Endodermal cell (in vitro differentiated cells): ENCODE measurements at regions not wholly inside any gene's neighbourhood (a gene's known extent, or its start where the extent isn't known, plus 50 kb on each side); places are given as distances from the start of the nearest gene placed in this dataset.

ENCODE experiments used
- DNase-seq: peaks from one replicate; pipeline ENCODE4 v3.0.0-alpha.2; 2017
- H3K27ac ChIP-seq: 2 replicates; pipeline ENCODE4 v1.5.1; 2013; ENCODE audit warnings: mild to moderate bottlenecking, low read depth, low read length, moderate library complexity
- H3K27me3 ChIP-seq: 2 replicates; pipeline ENCODE4 v1.6.1; 2013; ENCODE audit warnings: mild to moderate bottlenecking, low read length, moderate library complexity; ENCODE audit not compliant: insufficient read depth, control insufficient read depth, poor library complexity, severe bottlenecking
- H3K36me3 ChIP-seq: 2 replicates; pipeline ENCODE4 v1.7.0; 2013; ENCODE audit warnings: mild to moderate bottlenecking, low read length, moderate library complexity; ENCODE audit not compliant: control insufficient read depth, insufficient read depth
- H3K4me1 ChIP-seq: one replicate; pipeline ENCODE4 v1.7.0; 2013; ENCODE audit warnings: low read length; ENCODE audit not compliant: control insufficient read depth, insufficient read depth
- H3K4me3 ChIP-seq: 2 replicates; pipeline ENCODE4 v1.5.1; 2013; ENCODE audit warnings: mild to moderate bottlenecking, low read length, moderate library complexity
- H3K9ac ChIP-seq: 2 replicates; pipeline ENCODE4 v1.6.1; 2013; ENCODE audit warnings: mild to moderate bottlenecking, low read length, moderate library complexity; ENCODE audit not compliant: poor library complexity, severe bottlenecking; ENCODE audit errors: extremely low read depth
- H3K9me3 ChIP-seq: 2 replicates; pipeline ENCODE4 v1.6.1; 2013; ENCODE audit warnings: mild to moderate bottlenecking, low read length, moderate library complexity; ENCODE audit not compliant: control insufficient read depth
- H3K27ac Mint-ChIP-seq: 2 replicates; pipeline ENCODE4 v1.8.0; 2020; ENCODE audit warnings: mixed read lengths
- H3K27me3 Mint-ChIP-seq: 2 replicates; pipeline ENCODE4 v1.8.0; 2021; ENCODE audit warnings: mild to moderate bottlenecking, mixed read lengths; ENCODE audit not compliant: insufficient read depth
- H3K36me3 Mint-ChIP-seq: 2 replicates; pipeline ENCODE4 v1.8.0; 2020; ENCODE audit warnings: low read depth, mixed read lengths
- H3K4me1 Mint-ChIP-seq: 2 replicates; pipeline ENCODE4 v1.8.0; 2020; ENCODE audit warnings: mixed read lengths
- H3K4me3 Mint-ChIP-seq: 2 replicates; pipeline ENCODE4 v1.8.0; 2020; ENCODE audit warnings: mild to moderate bottlenecking, moderate library complexity, mixed read lengths
- H3K9me3 Mint-ChIP-seq: 2 replicates; pipeline ENCODE4 v1.8.0; 2020; ENCODE audit warnings: mild to moderate bottlenecking, mixed read lengths
- CTCF ChIP-seq: fragments of 200-600 bp; sonication (generic); conservative IDR thresholded peaks from 2 replicates; pipeline ENCODE4 v1.5.0; 2021; ENCODE audit warnings: antibody characterized with exemption, mild to moderate bottlenecking
- WGBS, 2 experiments: methylation state at CpG; one replicate each; pipeline versions ENCODE4 v1.1.5 to v1.1.7; 2013; ENCODE audit warnings: missing lambda C conversion rate in 2 of 2, mixed read lengths in 1 of 2; ENCODE audit not compliant: insufficient coverage in 1 of 2, insufficient read length in 1 of 2; 5-methylcytosine and 5-hydroxymethylcytosine counted together

GRCh38 chr4:135921081-135921480 lies 1611.2 kb downstream of the PCDH18 start:
- H3K9me3 ChIP-seq, result no peaks in the 10 kb centered on the region
- H3K27me3 ChIP-seq, result no peaks in the 10 kb centered on the region
- no peaks in the 10 kb centered on the region for H3K9me3 Mint-ChIP-seq
- TF ChIP-seq CTCF, result no peak
- H3K27ac Mint-ChIP-seq, result no peak overlapping the region
- no peak overlapping the region for H3K4me3 ChIP-seq
- no peaks in the 10 kb centered on the region for H3K4me1 ChIP-seq
- H3K9ac ChIP-seq, result no peak overlapping the region
- no peaks in the 10 kb centered on the region for H3K27me3 Mint-ChIP-seq
- DNase-seq, result no peak
- no peaks in the 10 kb centered on the region for H3K4me1 Mint-ChIP-seq
- no peaks in the 10 kb centered on the region for H3K36me3 ChIP-seq
- no peaks in the 10 kb centered on the region for H3K36me3 Mint-ChIP-seq
- no peak overlapping the region for H3K4me3 Mint-ChIP-seq
- no peak overlapping the region for H3K27ac ChIP-seq

- no peak for TF ChIP-seq CTCF
- Histone ChIP-seq H3K27ac (no peak overlapping the region), H3K36me3 (no peaks in the 10 kb centered on the region), H3K9ac (no peak overlapping the region), H3K9me3 (no peaks in the 10 kb centered on the region), H3K4me3 (no peak overlapping the region), H3K4me1 (peaks cover 6% of the 10 kb centered on the region), H3K27me3 (no peaks in the 10 kb centered on the region)
- peaks cover 6% of the 10 kb centered on the region for H3K4me1 Mint-ChIP-seq
- WGBS, 2 experiments, result 86 to 100% methylated on average over 1 of the region's 1 CpG
- H3K27me3 Mint-ChIP-seq, result no peaks in the 10 kb centered on the region
- no peaks in the 10 kb centered on the region for H3K9me3 Mint-ChIP-seq
- H3K36me3 Mint-ChIP-seq, result no peaks in the 10 kb centered on the region
- no peak for DNase-seq
- H3K27ac Mint-ChIP-seq, result no peak overlapping the region
- no peak overlapping the region for H3K4me3 Mint-ChIP-seq
These were observed 1615.3 kb downstream of the PCDH18 start for GRCh38 chr4:135917011-135917410.

GRCh38 chr4:135900956-135901355 lies 1631.3 kb downstream of the PCDH18 start:
- Histone ChIP-seq H3K27ac (no peak overlapping the region), H3K9ac (no peak overlapping the region), H3K27me3 (no peaks in the 10 kb centered on the region), H3K4me1 (no peaks in the 10 kb centered on the region), H3K9me3 (peaks cover 1% of the 10 kb centered on the region), H3K36me3 (no peaks in the 10 kb centered on the region), H3K4me3 (no peak overlapping the region)
- Mint-ChIP-seq H3K4me3 (no peak overlapping the region), H3K27me3 (no peaks in the 10 kb centered on the region), H3K9me3 (peaks cover 6% of the 10 kb centered on the region), H3K4me1 (no peaks in the 10 kb centered on the region), H3K27ac (no peak overlapping the region), H3K36me3 (no peaks in the 10 kb centered on the region)
- DNase-seq, result no peak
- no peak for TF ChIP-seq CTCF
